ENCODE measurements at regions not wholly inside any gene's neighbourhood (a gene's known extent, or its start where the extent isn't known, plus 50 kb on each side); places are given as distances from the start of the nearest gene placed in this dataset.

DNA sequence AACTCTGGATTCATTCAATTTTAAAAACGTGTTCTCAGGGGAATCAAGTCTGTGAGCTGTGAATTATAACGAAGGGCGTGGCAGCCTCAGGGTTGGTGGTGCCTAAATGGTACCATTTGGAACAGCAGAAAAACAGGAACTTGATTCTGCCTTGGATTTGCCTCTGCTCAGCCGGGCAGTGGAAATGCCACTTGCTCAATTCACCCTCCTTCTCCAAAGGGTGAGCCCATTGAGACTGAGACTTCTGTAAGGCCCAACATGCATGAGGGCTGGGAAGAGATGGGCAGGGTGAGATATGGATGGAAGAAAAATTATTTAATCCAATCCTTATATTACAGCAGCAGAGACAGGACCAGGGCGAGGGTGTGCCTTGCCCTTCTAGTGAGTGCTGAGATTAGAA, 107.1 kb upstream of the HABP2 start:
- Mint-ChIP-seq H3K36me3 (no peaks in the 10 kb centered on the region), H3K9me3 (no peaks in the 10 kb centered on the region), H3K4me3 (no peak overlapping the region), H3K27me3 (ENCODE audit: low read depth in 3 of 3) (peaks cover 1 to 13% (median 11%) of the 10 kb centered on the region in 3 donors), H3K27ac (peak overlapping the region in 1 of 7 donors; percentile 5), H3K4me1 (peaks cover 29% of the 10 kb centered on the region)
- no peaks in the 10 kb centered on the region for H3K36me3 ChIP-seq (replicated peaks in 1 of 2; ENCODE audit: control insufficient read depth in 1 of 2, insufficient read depth in 2 of 2, low read length in 2 of 2)
- H3K27me3 ChIP-seq (ENCODE audit: control insufficient read depth in 2 of 2, insufficient read depth in 2 of 2, low read length in 2 of 2), result peaks cover 0 to 2% of the 10 kb centered on the region in 2 donors
- H3K79me2 ChIP-seq (ENCODE audit: insufficient read depth, low read length), result no peaks in the 10 kb centered on the region
- H4K20me1 ChIP-seq (ENCODE audit: insufficient read depth, low read length), result no peaks in the 10 kb centered on the region
- no peak overlapping the region for H3K27ac ChIP-seq (ENCODE audit: low read depth in 1 of 2, low read length in 2 of 2)
- H3K4me3 ChIP-seq (replicated peaks in 1 of 3; ENCODE audit: low read depth in 2 of 3, low read length in 3 of 3), result no peak overlapping the region
- no peak for TF ChIP-seq CTCF (IDR thresholded peaks at IDR 0.05)
- H2AFZ ChIP-seq (ENCODE audit: insufficient read depth, low read depth, low read length, poor library complexity, severe bottlenecking), result no peak overlapping the region
- no peak for DNase-seq
- intact Hi-C loops (cut with micrococcal nuclease), result no loop called here
- H3K9me3 ChIP-seq (replicated peaks in 1 of 2; ENCODE audit: control insufficient read depth in 1 of 2, insufficient read depth in 1 of 2, low read length in 2 of 2), result no peaks in the 10 kb centered on the region
- H3K4me2 ChIP-seq (replicated peaks; ENCODE audit: extremely low read depth, low read length, poor library complexity, severe bottlenecking), result no peak overlapping the region
- H3K4me1 ChIP-seq (ENCODE audit: control insufficient read depth in 1 of 2, insufficient read depth in 2 of 2, low read length in 2 of 2), result peaks cover 12 to 13% of the 10 kb centered on the region in 2 donors
- 50% methylated on average over 1 of the region's 5 CpGs for WGBS (ENCODE audit: insufficient coverage)
- H3K9ac ChIP-seq (ENCODE audit: insufficient read depth, low read length, poor library complexity, severe bottlenecking), result no peak overlapping the region

- Mint-ChIP-seq H3K27ac (no peak overlapping the region), H3K4me3 (no peak overlapping the region), H3K9me3 (no peaks in the 10 kb centered on the region), H3K36me3 (no peaks in the 10 kb centered on the region), H3K4me1 (peaks cover 27% of the 10 kb centered on the region), H3K27me3 (ENCODE audit: low read depth in 3 of 3) (peaks cover 0 to 18% (median 12%) of the 10 kb centered on the region in 3 donors)
- intact Hi-C loops (cut with micrococcal nuclease), result no loop called here
- peaks cover 0 to 2% of the 10 kb centered on the region in 2 donors for H3K27me3 ChIP-seq (ENCODE audit: control insufficient read depth in 2 of 2, insufficient read depth in 2 of 2, low read length in 2 of 2)
- no peaks in the 10 kb centered on the region for H4K20me1 ChIP-seq (ENCODE audit: insufficient read depth, low read length)
- no peaks in the 10 kb centered on the region for H3K36me3 ChIP-seq (replicated peaks in 1 of 2; ENCODE audit: control insufficient read depth in 1 of 2, insufficient read depth in 2 of 2, low read length in 2 of 2)
- H3K27ac ChIP-seq (ENCODE audit: low read depth in 1 of 2, low read length in 2 of 2), result no peak overlapping the region
- peaks cover 12 to 13% of the 10 kb centered on the region in 2 donors for H3K4me1 ChIP-seq (ENCODE audit: control insufficient read depth in 1 of 2, insufficient read depth in 2 of 2, low read length in 2 of 2)
- no peak overlapping the region for H2AFZ ChIP-seq (ENCODE audit: insufficient read depth, low read depth, low read length, poor library complexity, severe bottlenecking)
- no peak overlapping the region for H3K4me2 ChIP-seq (replicated peaks; ENCODE audit: extremely low read depth, low read length, poor library complexity, severe bottlenecking)
- no peaks in the 10 kb centered on the region for H3K9me3 ChIP-seq (replicated peaks in 1 of 2; ENCODE audit: control insufficient read depth in 1 of 2, insufficient read depth in 1 of 2, low read length in 2 of 2)
- DNase-seq, result no peak
- no peak for TF ChIP-seq CTCF (IDR thresholded peaks at IDR 0.05)
- no peak overlapping the region for H3K4me3 ChIP-seq (replicated peaks in 1 of 3; ENCODE audit: low read depth in 2 of 3, low read length in 3 of 3)
- no peaks in the 10 kb centered on the region for H3K79me2 ChIP-seq (ENCODE audit: insufficient read depth, low read length)
- no peak overlapping the region for H3K9ac ChIP-seq (ENCODE audit: insufficient read depth, low read length, poor library complexity, severe bottlenecking)
- no CpG with 5 or more reads among the region's 2 CpGs for WGBS (ENCODE audit: insufficient coverage)
Observed at GRCh38 chr10:113446739-113447138, 106.1 kb upstream of the HABP2 start.

Measured in CD14-positive monocyte (primary cell).